Gastrocnemius medialis (tissue), 4 donors: ENCODE measurements at regions not wholly inside any gene's neighbourhood (a gene's known extent, or its start where the extent isn't known, plus 50 kb on each side); places are given as distances from the start of the nearest gene placed in this dataset.

Experiments used
- POLR2A ChIP-seq, 2 donors: fragments of 450-650 bp; IDR thresholded peaks; one replicate each; pipeline ENCODE4 v1.6.1; 2017; ENCODE audit warnings: antibody characterized with exemption in 2 of 2, mild to moderate bottlenecking in 2 of 2, moderate library complexity in 2 of 2
- TF ChIP-seq, protein P1 (sequence below), 5 experiments: fragments of 450-650 bp in 3 of 5; fragments of 200-600 bp in 2 of 5; sonication (generic) in 2 of 5; IDR thresholded peaks in 4 of 5; conservative IDR thresholded peaks in 1 of 5; 1 replicate in 4 of 5; 2 replicates in 1 of 5; pipeline ENCODE4 v1.5.1; 2016 to 2019; ENCODE audit warnings: antibody characterized with exemption in 5 of 5, mild to moderate bottlenecking in 3 of 5, moderate library complexity in 3 of 5

DNA sequence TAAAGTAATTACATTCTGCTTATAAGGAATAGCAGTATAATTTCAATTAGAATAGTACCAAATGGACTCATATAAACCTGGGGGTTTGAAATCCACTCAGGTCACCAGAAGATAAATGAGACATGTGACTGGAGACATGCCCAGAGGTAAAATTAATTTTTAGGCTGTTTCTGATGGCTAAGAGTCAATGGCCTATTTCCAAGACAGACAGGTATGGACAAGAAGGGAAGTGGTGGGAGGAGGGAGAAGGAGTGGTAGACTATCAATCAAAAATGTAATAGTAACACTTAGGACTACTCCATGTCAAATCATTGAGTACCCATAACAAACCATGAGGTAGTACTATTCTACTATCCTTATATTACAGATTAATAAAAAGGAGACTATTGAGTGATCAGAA lies 544.0 kb downstream of the GALC start:
- TF ChIP-seq, protein P1, sequence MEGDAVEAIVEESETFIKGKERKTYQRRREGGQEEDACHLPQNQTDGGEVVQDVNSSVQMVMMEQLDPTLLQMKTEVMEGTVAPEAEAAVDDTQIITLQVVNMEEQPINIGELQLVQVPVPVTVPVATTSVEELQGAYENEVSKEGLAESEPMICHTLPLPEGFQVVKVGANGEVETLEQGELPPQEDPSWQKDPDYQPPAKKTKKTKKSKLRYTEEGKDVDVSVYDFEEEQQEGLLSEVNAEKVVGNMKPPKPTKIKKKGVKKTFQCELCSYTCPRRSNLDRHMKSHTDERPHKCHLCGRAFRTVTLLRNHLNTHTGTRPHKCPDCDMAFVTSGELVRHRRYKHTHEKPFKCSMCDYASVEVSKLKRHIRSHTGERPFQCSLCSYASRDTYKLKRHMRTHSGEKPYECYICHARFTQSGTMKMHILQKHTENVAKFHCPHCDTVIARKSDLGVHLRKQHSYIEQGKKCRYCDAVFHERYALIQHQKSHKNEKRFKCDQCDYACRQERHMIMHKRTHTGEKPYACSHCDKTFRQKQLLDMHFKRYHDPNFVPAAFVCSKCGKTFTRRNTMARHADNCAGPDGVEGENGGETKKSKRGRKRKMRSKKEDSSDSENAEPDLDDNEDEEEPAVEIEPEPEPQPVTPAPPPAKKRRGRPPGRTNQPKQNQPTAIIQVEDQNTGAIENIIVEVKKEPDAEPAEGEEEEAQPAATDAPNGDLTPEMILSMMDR (IDR thresholded peaks at IDR 0.05 in 4 of 5, conservative IDR thresholded peaks at IDR 0.05 in 1 of 5) = no peak
- TF ChIP-seq POLR2A (IDR thresholded peaks at IDR 0.05) = no peak
